Upper lobe of left lung (tissue), 6 donors: ENCODE measurements at regions not wholly inside any gene's neighbourhood (a gene's known extent, or its start where the extent isn't known, plus 50 kb on each side); places are given as distances from the start of the nearest gene placed in this dataset.

Experiments
- ATAC-seq, 2 donors: fragments of 200-7000 bp; cut with Tn5 transposase; one replicate each; pipeline ENCODE4 v1.9.1; 2022; ENCODE audit warnings: mild to moderate bottlenecking in 2 of 2, moderate library complexity in 2 of 2; ENCODE audit not compliant: low FRiP score in 2 of 2
- DNase-seq, 2 donors: peaks; one replicate each; pipeline ENCODE4 v3.0.0-alpha.2; 2019 to 2020
- H3K27ac ChIP-seq, 4 donors: fragments of 200-600 bp; sonication (generic); one replicate each; pipeline ENCODE4 v1.5.1; 2016 to 2019
- H3K27me3 ChIP-seq, 4 donors: fragments of 200-600 bp; sonication (generic); one replicate each; pipeline ENCODE4 v1.5.1; 2017 to 2019
- H3K36me3 ChIP-seq, 4 donors: fragments of 200-600 bp; sonication (generic); one replicate each; pipeline ENCODE4 v1.5.1; 2016 to 2019
- H3K4me1 ChIP-seq, 4 donors: fragments of 200-600 bp; sonication (generic); one replicate each; pipeline ENCODE4 v1.5.1; 2018 to 2019
- H3K4me3 ChIP-seq, 4 donors: fragments of 200-600 bp; sonication (generic); one replicate each; pipeline ENCODE4 v1.5.1; 2017 to 2019; ENCODE audit warnings: mild to moderate bottlenecking in 2 of 4, moderate library complexity in 1 of 4
- H3K9me3 ChIP-seq, 4 donors: fragments of 200-600 bp; sonication (generic); one replicate each; pipeline ENCODE4 v1.5.1; 2018 to 2019
- EP300 ChIP-seq, 4 donors: sonication (generic); formaldehyde crosslinking; IDR thresholded peaks; one replicate each; pipeline ENCODE4 v1.5.1; 2017; ENCODE audit warnings: antibody characterized with exemption in 4 of 4, control low read depth in 2 of 4
- POLR2A ChIP-seq, 4 donors: fragments of 450-650 bp; IDR thresholded peaks; one replicate each; pipeline ENCODE4 v1.5.1; 2016 to 2017; ENCODE audit warnings: antibody characterized with exemption in 4 of 4, mild to moderate bottlenecking in 2 of 4
- POLR2AphosphoS5 ChIP-seq, 2 donors: sonication (generic); formaldehyde crosslinking; IDR thresholded peaks; one replicate each; pipeline ENCODE4 v1.5.1; 2017; ENCODE audit warnings: antibody characterized with exemption in 2 of 2
- WGBS, 2 donors: methylation state at CpG; one replicate each; pipeline ENCODE4 v1.1.5; 2017 to 2018; 5-methylcytosine and 5-hydroxymethylcytosine counted together
- TF ChIP-seq, protein P1 (sequence below), 6 experiments: fragments of 450-650 bp in 4 of 6; fragments of 200-600 bp in 2 of 6; sonication (generic) in 2 of 6; IDR thresholded peaks; one replicate each; pipeline ENCODE4 v1.5.1; 2016 to 2019; ENCODE audit warnings: antibody characterized with exemption in 6 of 6
- donor health status: DM: no; HTN: no; CAD: no; lungs with moderate emphysema.
- donor health status: DM: no; HTN: yes; CAD: no; lungs with severe emphysema.

DNA sequence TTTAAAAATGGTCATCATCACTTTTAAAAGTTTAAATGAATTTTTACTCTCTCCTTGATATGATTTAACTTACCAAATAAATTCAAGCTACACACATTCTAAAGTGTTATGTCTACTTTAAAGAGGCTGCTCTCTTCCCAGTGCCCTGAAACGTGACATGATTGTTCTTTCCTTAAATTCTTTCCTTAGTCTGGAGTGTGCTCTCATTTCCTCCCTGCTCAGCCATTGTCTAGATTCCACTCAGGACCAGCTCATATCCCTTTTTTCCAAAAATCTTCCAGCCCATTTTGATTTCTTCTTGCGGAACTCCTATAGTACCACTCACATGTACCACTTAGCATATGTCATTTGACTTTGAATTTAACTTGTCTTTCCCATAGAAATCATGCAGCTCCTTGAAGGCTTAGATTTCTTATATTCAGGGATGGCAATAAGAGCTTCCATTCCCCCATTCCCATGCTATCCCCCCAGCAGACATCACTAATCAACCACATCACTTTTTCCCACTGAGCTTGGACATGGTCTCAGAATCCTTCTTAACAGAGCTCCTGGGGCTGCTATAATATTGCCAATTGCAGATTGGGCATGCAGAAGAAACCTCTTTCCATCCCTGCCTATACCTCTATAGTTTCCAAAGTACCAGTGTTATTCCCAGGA is 54.7 kb upstream of the ITPKB start:
- Histone ChIP-seq H3K4me1 (peaks cover 0 to 5% (median 0%) of the 10 kb centered on the region in 4 donors), H3K27ac (no peak overlapping the region), H3K27me3 (no peaks in the 10 kb centered on the region), H3K36me3 (no peaks in the 10 kb centered on the region), H3K4me3 (no peak overlapping the region), H3K9me3 (no peaks in the 10 kb centered on the region)
- DNase-seq, result no peak
- no peak for ATAC-seq
- TF ChIP-seq, protein P1, sequence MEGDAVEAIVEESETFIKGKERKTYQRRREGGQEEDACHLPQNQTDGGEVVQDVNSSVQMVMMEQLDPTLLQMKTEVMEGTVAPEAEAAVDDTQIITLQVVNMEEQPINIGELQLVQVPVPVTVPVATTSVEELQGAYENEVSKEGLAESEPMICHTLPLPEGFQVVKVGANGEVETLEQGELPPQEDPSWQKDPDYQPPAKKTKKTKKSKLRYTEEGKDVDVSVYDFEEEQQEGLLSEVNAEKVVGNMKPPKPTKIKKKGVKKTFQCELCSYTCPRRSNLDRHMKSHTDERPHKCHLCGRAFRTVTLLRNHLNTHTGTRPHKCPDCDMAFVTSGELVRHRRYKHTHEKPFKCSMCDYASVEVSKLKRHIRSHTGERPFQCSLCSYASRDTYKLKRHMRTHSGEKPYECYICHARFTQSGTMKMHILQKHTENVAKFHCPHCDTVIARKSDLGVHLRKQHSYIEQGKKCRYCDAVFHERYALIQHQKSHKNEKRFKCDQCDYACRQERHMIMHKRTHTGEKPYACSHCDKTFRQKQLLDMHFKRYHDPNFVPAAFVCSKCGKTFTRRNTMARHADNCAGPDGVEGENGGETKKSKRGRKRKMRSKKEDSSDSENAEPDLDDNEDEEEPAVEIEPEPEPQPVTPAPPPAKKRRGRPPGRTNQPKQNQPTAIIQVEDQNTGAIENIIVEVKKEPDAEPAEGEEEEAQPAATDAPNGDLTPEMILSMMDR (IDR thresholded peaks at IDR 0.05), result no peak
- TF ChIP-seq EP300 (IDR thresholded peaks at IDR 0.05) (no peak), POLR2AphosphoS5 (IDR thresholded peaks at IDR 0.05) (no peak), POLR2A (IDR thresholded peaks at IDR 0.05) (no peak)
- 76 to 79% methylated on average over 2 of the region's 2 CpGs for WGBS, 2 donors

DNA sequence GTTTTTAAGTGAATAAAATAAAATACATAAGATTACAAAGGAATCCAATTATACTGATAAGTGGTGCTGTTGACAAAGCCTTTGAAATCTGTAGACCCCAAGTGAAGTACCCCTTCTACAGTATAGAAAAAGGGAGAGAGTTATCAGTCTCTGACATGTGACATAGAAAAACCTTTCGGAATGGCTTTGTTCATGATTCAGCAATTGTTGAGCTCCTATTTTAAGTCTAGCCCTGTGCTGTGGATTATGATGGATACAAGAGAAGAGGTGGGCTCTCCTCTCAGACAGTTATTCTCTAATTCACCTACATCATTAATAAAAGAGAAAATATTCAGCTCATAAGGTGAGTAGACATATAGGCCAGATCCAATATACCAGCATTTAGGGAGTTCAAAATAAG is 53.3 kb upstream of the ITPKB start:
- H3K27me3 ChIP-seq, result no peaks in the 10 kb centered on the region
- no peaks in the 10 kb centered on the region for H3K9me3 ChIP-seq
- H3K36me3 ChIP-seq, result no peaks in the 10 kb centered on the region
- TF ChIP-seq POLR2A (IDR thresholded peaks at IDR 0.05), result no peak
- no peak for TF ChIP-seq POLR2AphosphoS5 (IDR thresholded peaks at IDR 0.05)
- no peak for TF ChIP-seq EP300 (IDR thresholded peaks at IDR 0.05)
- TF ChIP-seq, protein P1 (IDR thresholded peaks at IDR 0.05), result no peak
- ATAC-seq (no peak), DNase-seq (no peak)
- H3K4me1 ChIP-seq, result no peaks in the 10 kb centered on the region
- no peak overlapping the region for H3K4me3 ChIP-seq
- whole genome bisulfite sequencing, 2 donors, result 81 to 97% methylated on average over 1 of the region's 1 CpG
- no peak overlapping the region for H3K27ac ChIP-seq

DNA sequence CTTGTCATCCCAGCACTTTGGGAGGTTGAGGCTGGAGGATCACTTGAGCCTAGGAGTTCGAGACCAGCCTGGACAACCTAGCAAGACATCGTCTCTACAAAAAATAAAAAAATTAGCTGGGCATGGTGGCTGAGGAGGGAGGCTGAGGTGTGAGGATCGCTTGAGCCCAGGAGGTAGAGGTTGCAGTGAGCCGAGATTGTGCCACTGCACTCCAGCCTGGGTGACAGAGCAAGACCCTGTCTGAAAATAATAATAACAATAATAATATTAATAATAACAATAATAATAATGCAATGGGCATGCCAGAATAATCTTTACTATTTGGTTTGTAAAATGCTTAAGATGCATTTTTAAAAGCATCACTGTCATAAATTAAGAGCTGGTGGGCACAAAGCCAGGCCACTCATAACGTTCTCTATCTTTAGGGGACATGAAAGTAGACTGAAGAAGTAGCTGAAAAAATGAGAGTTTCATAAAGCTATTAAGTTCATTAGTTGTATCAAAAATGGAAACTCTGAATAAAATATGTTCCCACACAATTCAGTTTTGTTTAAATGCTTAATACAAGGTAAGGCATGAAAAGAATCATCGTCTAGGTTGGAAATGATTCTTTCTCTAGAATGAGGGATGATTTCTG is 51.6 kb upstream of the ITPKB start:
- no peak for TF ChIP-seq POLR2AphosphoS5 (IDR thresholded peaks at IDR 0.05)
- TF ChIP-seq POLR2A (IDR thresholded peaks at IDR 0.05), result no peak
- TF ChIP-seq, protein P1 (IDR thresholded peaks at IDR 0.05), result no peak
- TF ChIP-seq EP300 (IDR thresholded peaks at IDR 0.05), result no peak
- H3K4me1 ChIP-seq, result no peaks in the 10 kb centered on the region
- no peaks in the 10 kb centered on the region for H3K27me3 ChIP-seq
- WGBS, 2 donors, result 85 to 86% methylated on average over 6 of the region's 6 CpGs
- H3K27ac ChIP-seq, result no peak overlapping the region
- no peak for DNase-seq
- H3K4me3 ChIP-seq, result no peak overlapping the region
- no peaks in the 10 kb centered on the region for H3K9me3 ChIP-seq
- no peaks in the 10 kb centered on the region for H3K36me3 ChIP-seq
- ATAC-seq, result no peak

DNA sequence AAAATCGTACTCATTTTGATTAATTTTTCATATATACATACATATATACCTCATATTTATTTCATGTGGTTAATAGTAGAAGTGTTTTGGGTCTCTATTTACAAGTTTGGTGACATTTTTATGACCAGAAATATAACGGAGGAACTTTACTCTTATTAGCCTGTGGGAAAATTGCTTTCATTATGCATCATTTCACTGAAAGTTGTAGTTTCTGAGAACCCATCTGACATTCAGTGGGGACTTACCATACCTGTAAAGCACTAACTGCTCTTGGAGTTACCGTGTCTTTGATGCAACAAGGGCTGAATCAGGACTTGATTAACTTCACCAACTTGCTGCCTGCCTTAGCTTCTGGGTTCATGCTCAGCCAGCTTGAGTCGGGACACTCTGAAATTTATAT is 49.9 kb upstream of the ITPKB start:
- TF ChIP-seq POLR2AphosphoS5 (IDR thresholded peaks at IDR 0.05), result no peak
- TF ChIP-seq POLR2A (IDR thresholded peaks at IDR 0.05), result no peak
- no peak for TF ChIP-seq EP300 (IDR thresholded peaks at IDR 0.05)
- TF ChIP-seq, protein P1 (IDR thresholded peaks at IDR 0.05), result no peak
- DNase-seq (no peak), ATAC-seq (no peak)
- no peaks in the 10 kb centered on the region for H3K4me1 ChIP-seq
- H3K9me3 ChIP-seq, result no peaks in the 10 kb centered on the region
- no peaks in the 10 kb centered on the region for H3K36me3 ChIP-seq
- H3K4me3 ChIP-seq, result no peak overlapping the region
- no peak overlapping the region for H3K27ac ChIP-seq
- H3K27me3 ChIP-seq, result no peaks in the 10 kb centered on the region
- 83 to 89% methylated on average over 4 of the region's 4 CpGs for WGBS, 2 donors
